ENCODE measurements at regions not wholly inside any gene's neighbourhood (a gene's known extent, or its start where the extent isn't known, plus 50 kb on each side); places are given as distances from the start of the nearest gene placed in this dataset.

- Histone ChIP-seq H3K27ac (no peak overlapping the region), H3K4me3 (no peak overlapping the region), H3K9me3 (no peaks in the 10 kb centered on the region), H3K4me2 (no peak overlapping the region), H3K4me1 (no peaks in the 10 kb centered on the region)
- WGBS (ENCODE audit: missing lambda C conversion rate), result 43% methylated on average over 6 of the region's 6 CpGs
- ChIA-PET POLR2A (no interaction called here), CTCF (no interaction called here)
- TF ChIP-seq GATA3 (IDR thresholded peaks at IDR 0.05; ENCODE audit: borderline replicate concordance) (no peak), RNF2 (IDR thresholded peaks at IDR 0.05; ENCODE audit: borderline replicate concordance, low read depth) (no peak), KDM1A (IDR thresholded peaks at IDR 0.05; ENCODE audit: low read depth) (no peak), CBX8 (IDR thresholded peaks at IDR 0.05) (no peak), REST (IDR thresholded peaks at IDR 0.05) (no peak), PBX3 (IDR thresholded peaks at IDR 0.05) (no peak), CHD2 (IDR thresholded peaks at IDR 0.05; ENCODE audit: low read length, partially characterized antibody) (no peak), JUN (IDR thresholded peaks at IDR 0.05) (no peak)
- DNase-seq (ENCODE audit: low read depth in 1 of 2, low spot score in 1 of 2) (no peak), FAIRE-seq (no peak), ATAC-seq (no peak)
Measured at GRCh38 chr9:20028192-20028848, 239.5 kb upstream of the SLC24A2 start.

- TF ChIP-seq CEBPB (IDR thresholded peaks at IDR 0.05), result no peak
- TF ChIP-seq CHD4 (IDR thresholded peaks at IDR 0.05; ENCODE audit: borderline replicate concordance), result no peak
- TF ChIP-seq FOXS1 (CRISPR knock-in tag; IDR thresholded peaks at IDR 0.05), result no peak
- TF ChIP-seq FOSB (CRISPR knock-in tag; IDR thresholded peaks at IDR 0.05), result no peak
- TF ChIP-seq HDAC2 (IDR thresholded peaks at IDR 0.05), result no peak
- TF ChIP-seq HEYL (CRISPR knock-in tag; IDR thresholded peaks at IDR 0.05), result no peak
- TF ChIP-seq ELK1 (IDR thresholded peaks at IDR 0.05; ENCODE audit: low read depth, low read length), result no peak
- TF ChIP-seq KDM5A (IDR thresholded peaks at IDR 0.05), result no peak
- no peak for TF ChIP-seq SMC3 (IDR thresholded peaks at IDR 0.05)
- no peak for TF ChIP-seq RNF2 (IDR thresholded peaks at IDR 0.05; ENCODE audit: borderline replicate concordance, low read depth)
- TF ChIP-seq CBX2 (IDR thresholded peaks at IDR 0.05; ENCODE audit: borderline replicate concordance, low read depth), result no peak
- no peak for TF ChIP-seq BCL3 (IDR thresholded peaks at IDR 0.05)
- no peak for TF ChIP-seq ATOH8 (CRISPR knock-in tag; IDR thresholded peaks at IDR 0.05; ENCODE audit: low read depth)
- no peak for TF ChIP-seq ZFP36 (IDR thresholded peaks at IDR 0.05; ENCODE audit: borderline replicate concordance, partially characterized antibody)
- TF ChIP-seq USF2 (IDR thresholded peaks at IDR 0.05), result no peak
- no peak for TF ChIP-seq GATA3 (IDR thresholded peaks at IDR 0.05; ENCODE audit: borderline replicate concordance)
- TF ChIP-seq MAZ (IDR thresholded peaks at IDR 0.05; ENCODE audit: borderline replicate concordance, low read depth, low read length), result no peak
- no peak for TF ChIP-seq E2F6 (IDR thresholded peaks at IDR 0.05; ENCODE audit: borderline replicate concordance, low read depth)
- no peak for TF ChIP-seq JUN (IDR thresholded peaks at IDR 0.05)
- no peak for TF ChIP-seq ZSCAN20 (CRISPR knock-in tag; IDR thresholded peaks at IDR 0.05)
- ATAC-seq (no peak), DNase-seq (ENCODE audit: low read depth in 1 of 2, low spot score in 1 of 2) (no peak), FAIRE-seq (no peak)
- CTCF ChIA-PET, result interaction anchor here (1.9 kb wide), 1 partner anchor 11 kb away, joined by 4 read pairs; no protein-coding TSS in a partner anchor
- Histone ChIP-seq H3K4me2 (no peak overlapping the region), H3K9me3 (no peaks in the 10 kb centered on the region), H3K4me1 (no peaks in the 10 kb centered on the region), H3K4me3 (no peak overlapping the region), H3K27ac (no peak overlapping the region)
- 33% methylated on average over 8 of the region's 8 CpGs for WGBS (ENCODE audit: missing lambda C conversion rate)
- POLR2A ChIA-PET, result no interaction called here
Measured at GRCh38 chr9:20023961-20024571, 235.2 kb upstream of the SLC24A2 start.
